IPS-NIHi11 (cell line): ENCODE measurements at regions not wholly inside any gene's neighbourhood (a gene's known extent, or its start where the extent isn't known, plus 50 kb on each side); places are given as distances from the start of the nearest gene placed in this dataset.
"Not testable (repeated sequence)": the region's sequence is repeated elsewhere in the genome, so short reads cannot be mapped to it uniquely, and the experiment has no call there.

Experiments used
- DNase-seq: peaks from one replicate; pipeline ENCODE4 v3.0.0; 2012; ENCODE audit warnings: mixed read lengths, low spot score

- DNase-seq, result no peak
Measured at GRCh38 chr14:86363576-86363975, 833.6 kb downstream of the FLRT2 start.

DNA sequence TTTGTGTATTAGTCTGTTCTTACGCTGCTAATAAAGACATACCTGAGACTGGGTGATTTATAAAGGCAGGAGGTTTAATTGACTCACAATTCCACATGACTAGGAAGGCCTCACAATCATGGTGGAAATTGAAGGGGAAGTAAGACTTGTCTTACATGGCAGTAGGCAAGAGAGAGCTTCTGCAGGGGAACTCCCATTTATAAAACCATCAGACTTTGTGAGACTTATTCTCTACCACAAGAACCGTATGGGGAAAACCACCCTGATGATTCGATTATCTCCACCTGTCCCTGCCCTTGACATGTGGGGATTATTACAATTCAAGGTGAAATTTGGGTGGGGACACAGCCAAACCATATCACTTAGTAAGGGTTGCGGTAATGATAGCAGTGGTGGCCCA is 833.1 kb downstream of the FLRT2 start:
- DNase-seq, result no peak

DNA sequence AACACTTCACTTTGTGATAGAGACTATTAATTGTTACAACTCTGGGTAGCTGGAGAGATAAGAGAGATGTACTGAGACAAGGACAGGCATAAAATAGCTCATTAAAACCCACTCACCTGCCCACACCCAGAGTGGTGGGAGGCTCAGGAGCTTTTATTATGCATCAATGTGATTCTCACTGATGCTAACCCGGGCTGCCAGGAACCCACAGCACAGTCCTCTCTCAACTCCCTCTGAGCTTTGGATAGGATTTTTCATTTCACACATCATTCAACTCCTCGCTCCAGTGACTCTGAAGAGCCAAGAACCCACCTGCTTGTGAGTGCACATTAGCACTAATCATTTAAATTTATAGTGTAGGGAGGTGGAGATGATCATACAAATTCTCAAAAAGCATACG is 827.9 kb downstream of the FLRT2 start:
- DNase-seq, result no peak

- DNase-seq, result no peak
Measured at GRCh38 chr14:86357119-86357518, 827.2 kb downstream of the FLRT2 start.

GRCh38 chr14:86346818-86347384 is 817.0 kb downstream of the FLRT2 start:
- DNase-seq, result no peak

- DNase-seq, result no peak
Measured at GRCh38 chr14:86334355-86334754, 804.4 kb downstream of the FLRT2 start.

DNA sequence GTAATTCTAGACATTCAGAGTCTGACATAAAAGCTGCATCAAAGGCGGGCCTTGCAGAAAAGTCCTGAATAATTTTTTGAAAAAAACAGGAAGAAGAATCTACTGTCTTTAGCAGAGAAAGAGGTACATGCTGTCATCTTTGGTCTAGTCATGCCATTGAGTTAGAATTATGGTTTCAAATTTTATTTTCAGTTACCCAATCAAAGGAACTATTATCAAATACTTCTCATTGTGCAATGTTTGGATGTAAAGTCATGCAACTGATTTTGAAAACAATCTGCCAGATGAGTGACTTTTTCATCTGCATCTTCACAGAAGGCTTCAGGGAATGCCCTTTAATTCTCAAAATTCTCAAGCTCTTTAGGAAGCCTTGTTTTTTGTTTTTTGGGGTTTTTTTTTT is 803.5 kb downstream of the FLRT2 start:
- DNase-seq, result no peak

DNA sequence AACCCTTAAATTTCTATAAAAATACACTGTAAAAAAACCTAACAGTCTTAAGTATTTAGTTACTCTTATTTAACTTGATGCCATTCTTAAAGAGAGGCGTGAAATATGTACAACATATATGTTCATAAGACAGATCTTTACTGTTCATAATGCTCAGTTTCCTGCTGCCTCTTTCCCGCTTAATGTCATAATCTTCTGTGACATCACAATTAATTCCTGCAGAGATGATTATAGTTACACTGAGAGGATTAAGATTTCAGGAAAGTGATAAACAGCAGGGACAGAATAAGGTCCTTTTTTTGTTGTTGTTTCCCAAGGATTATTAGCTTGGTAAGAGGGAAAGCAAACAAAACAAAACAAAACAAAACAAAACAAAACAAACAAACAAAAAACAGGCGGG is 801.4 kb downstream of the FLRT2 start:
- no peak for DNase-seq

DNA sequence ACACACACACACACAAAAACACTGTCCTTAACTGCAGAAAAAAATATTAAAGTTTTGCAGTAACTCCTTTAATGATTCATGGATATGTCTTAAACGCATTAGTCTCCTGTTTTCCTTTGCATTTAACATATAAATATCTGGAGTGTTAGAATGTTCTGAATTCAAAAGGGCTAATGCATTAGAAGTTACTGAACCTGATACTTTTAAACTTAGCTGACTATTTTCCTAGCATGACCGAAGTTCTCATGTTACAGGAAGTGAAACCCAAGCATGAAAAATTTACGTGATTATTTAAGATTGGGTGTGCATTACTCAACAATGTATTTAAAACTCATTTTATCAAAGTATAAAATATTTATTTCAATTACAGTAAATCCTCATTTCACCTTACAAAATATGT is 791.2 kb downstream of the FLRT2 start:
- no peak for DNase-seq

DNA sequence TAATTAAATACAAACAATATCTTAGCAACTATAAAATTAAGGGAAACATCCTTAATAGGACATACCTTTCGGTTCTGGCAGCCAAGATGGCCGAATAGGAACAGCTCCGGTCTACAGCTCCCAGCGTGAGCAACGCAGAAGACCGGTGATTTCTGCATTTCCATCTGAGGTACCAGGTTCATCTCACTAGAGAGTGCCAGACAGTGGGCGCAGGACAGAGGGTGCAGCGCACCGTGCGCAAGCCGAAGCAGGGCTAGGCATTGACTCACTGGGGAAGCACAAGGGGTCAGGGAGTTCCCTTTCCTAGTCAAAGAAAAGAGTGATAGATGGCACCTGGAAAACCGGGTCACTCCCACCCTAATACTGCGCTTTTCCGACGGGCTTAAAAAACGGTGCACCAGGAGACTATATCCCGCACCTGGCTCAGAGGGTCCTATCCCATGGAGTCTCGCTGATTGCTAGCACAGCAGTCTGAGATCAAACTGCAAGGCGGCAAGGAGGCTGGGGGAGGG is 782.3 kb downstream of the FLRT2 start:
- not testable (repeated sequence) for DNase-seq

DNA sequence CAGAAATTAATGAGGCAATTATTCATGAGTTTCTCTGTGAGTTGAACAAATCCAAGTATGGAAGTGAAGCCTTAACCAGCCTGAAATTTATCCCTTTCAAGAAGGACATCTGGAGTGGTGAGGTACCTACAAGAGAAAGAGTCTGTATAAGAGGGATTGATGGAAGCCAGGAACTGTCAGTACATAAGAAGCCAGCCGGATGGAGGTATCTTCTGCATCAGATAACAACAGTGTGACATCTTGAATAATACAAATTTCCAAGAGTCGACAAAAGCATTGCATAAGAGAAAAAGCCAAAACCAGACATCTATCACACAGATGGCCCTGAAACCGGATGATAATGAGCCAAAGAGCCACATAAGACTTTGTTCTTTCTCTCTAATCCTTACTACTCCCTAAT is 781.2 kb downstream of the FLRT2 start:
- no peak for DNase-seq

- DNase-seq, result no peak
Measured at GRCh38 chr14:86310611-86311010, 780.7 kb downstream of the FLRT2 start.

DNA sequence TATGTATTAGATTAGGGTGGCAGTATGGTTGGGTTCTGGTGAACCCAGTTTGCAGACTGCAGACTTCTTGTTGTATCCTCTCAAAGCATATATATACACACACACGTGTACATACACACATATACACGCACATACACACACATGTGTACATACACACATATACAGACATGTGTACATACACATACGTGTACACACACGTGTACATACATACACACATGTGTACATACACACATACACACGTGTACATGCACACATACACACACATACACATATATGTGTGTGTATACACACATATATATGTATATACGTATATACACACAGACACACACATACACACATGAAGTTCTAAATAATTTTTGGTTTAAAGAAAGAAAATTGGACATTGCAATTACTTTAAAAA is 780.2 kb downstream of the FLRT2 start:
- DNase-seq, result no peak

DNA sequence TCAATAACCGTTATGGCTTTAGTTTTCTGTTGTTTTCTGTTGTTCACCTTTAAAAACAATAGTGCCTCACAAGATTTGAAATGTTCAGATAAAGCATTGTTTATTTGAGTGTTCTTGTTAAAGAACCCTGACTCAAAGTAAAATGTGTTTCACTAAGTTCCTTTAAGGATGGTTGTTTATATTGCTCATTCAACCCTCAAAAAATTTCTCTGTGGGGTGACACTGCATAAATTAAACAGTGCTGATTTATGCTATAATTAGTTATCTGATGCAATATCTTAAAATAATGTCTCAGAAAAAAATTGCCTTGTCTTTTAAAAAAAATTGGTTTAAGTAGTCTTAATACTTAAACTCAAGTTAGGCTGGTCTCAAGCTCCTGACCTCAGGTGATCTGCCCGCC is 775.1 kb downstream of the FLRT2 start:
- DNase-seq, result no peak

DNA sequence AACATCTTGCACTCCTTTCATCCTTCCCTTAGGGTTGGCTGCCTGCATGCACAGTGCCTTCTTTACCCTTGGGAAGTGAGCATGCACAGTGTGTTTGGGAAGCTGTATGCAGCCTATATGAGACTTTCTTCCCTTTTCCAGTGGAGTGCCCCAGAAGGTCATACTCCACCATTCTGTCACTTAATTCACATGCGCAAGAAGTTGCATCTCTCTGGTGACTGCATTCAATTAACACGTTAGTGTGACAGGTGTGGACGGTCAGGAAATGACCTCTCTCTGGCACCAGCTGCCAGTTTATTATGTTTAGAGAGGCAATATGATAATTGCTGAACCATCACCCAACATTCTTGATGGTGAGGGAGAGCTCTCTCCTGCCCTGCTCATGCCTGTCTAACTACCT is 770.0 kb downstream of the FLRT2 start:
- no peak for DNase-seq

DNA sequence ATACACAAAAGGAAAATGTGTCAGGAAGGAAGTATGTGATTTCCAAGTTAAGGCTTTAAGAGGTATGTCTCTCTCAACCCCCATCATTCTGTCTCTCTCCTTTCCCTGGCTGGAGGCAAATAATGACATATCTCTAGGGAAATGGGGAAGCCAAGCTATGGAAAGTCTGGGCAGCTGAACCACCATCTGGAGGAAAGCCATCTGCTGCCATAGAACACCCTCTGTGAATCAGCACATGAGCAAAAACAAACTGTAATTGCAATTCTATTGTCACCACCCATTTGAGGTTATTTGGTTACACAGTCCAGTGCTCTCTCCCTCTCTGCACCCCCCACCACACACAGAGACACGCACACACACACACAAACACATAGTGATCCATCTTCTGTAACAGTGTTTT is 766.2 kb downstream of the FLRT2 start:
- DNase-seq, result no peak

DNA sequence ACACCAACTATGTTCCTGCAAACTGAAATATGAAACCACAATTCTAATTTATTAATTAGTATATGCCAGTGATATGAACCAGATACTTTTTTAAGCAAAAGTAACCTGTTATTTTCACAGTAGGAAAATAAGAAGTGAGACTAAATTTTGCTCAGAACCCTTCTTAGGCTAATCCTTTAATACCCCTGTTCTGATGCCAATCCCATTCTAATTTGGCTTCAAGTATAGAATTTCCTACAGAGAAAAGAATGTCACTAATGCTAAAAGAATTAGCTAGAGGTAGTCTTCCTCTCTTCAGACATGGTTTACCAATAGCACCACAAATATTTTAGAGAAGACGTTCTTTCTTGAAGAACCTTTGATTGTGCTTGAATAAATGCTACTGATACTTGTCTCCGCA is 758.4 kb downstream of the FLRT2 start:
- DNase-seq, result no peak

DNA sequence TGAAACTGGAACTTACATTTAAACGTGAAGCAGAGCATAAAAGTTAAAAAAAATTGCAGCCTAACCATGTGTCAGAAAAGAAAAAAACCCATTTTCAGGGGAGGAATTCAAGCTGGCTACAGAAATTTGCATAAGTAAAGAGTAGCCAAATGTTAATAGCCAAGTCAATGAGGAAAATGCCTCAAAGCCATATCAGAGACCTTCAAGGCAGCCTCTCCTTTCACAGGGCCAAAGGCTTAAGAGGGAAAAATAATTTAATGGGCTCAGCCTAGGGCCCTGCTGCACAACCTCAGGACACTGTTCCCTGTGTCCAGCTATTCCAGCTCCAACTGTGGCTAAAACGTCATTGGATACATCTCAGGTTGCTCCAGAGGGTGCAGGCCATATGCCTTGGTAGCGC is 749.5 kb downstream of the FLRT2 start:
- DNase-seq, result peak; percentile 4

- DNase-seq, result no peak
Measured at GRCh38 chr14:86257973-86258372, 728.0 kb downstream of the FLRT2 start.

GRCh38 chr14:86243158-86243557 is 713.2 kb downstream of the FLRT2 start:
- DNase-seq, result no peak

GRCh38 chr14:86237733-86238132 is 707.8 kb downstream of the FLRT2 start:
- DNase-seq, result peak; percentile 7

GRCh38 chr14:86221755-86222154 is 691.8 kb downstream of the FLRT2 start:
- DNase-seq, result peak; percentile 12

DNA sequence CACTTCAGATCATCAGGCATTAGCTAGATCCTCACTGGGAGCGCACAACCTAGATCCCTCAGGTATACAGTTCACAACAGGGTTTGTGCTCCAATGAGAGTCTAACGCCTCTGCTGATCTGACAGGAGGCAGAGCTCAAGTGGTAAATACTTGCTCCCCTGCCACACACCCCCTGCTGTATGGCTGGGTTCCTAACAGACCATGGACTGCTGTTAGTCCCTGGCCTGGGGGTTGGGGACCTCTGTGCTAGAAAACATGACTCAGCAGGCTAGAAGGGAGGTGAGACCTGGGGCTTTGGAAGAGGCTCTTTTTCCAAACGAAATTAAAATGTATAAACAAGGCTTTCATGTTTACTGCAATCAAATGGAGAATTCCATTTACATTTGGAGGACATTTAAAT is 691.1 kb downstream of the FLRT2 start:
- peak; percentile 32 for DNase-seq

- DNase-seq, result peak; percentile 7
Measured at GRCh38 chr14:86217523-86217922, 687.6 kb downstream of the FLRT2 start.

DNA sequence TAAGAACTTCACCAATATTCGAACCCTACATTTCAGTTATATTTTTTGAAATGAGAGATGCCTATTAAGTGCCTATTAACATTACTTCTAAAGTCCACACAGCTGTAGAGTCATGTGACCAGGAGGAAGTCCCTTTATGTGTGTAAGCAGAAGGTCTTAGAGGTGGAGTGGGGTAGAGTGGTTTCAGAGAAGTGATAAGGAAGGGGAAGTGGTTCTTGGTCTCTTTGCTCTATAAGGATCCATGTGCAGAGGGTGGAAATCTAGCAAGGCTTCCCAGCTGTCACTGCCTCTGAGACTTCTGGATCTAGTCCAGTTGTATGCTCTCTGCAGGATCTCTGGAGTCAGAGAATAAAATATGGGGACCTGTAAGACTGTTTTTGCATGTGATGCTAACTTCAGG is 673.9 kb downstream of the FLRT2 start:
- DNase-seq, result no peak
